ENCODE measurements at regions not wholly inside any gene's neighbourhood (a gene's known extent, or its start where the extent isn't known, plus 50 kb on each side); places are given as distances from the start of the nearest gene placed in this dataset.
"Not testable (repeated sequence)": the region's sequence is repeated elsewhere in the genome, so short reads cannot be mapped to it uniquely, and the experiment has no call there.

GRCh38 chr7:39826166-39826565, 123.9 kb upstream of the CDK13 start:
- peak; percentile 20 for DNase-seq

DNA sequence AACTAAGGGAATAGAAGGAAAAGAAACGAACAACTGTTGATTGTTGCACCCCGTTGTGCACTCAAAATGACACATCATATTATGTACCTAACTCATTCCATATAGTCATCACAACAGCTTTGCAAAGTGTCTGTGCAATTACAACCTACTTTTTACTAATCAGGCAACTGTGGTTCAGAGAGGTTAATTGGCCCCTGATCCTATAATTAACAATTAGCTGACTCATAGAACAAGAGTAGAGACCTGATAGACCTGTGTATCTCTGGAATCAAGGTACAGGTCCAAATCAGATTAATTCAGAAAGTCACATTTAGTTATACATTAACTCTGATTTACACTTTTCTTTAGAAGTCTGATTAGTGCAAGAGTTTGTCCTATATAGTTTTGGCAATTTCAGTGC, 122.5 kb upstream of the CDK13 start:
- no peak for DNase-seq

DNA sequence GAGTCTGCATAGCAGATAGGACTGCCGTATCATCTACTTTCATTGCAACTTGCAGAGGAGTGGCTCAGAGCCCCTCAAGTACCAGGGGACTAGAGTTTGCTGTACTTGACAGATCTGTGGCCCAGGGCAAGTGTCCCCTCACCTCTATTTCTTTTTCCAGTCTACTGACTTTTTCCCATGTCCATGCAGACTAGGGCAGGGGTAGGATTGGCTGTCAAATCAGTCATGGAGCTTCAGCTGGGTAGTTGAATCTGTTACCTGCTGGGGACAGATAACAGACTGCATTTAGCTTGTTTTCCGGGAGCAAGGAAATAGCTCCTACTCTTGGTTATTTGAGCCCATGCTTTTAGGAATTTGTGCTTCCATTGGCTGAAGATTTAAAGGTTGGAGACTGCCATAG, 121.0 kb upstream of the CDK13 start:
- no peak for DNase-seq

GRCh38 chr7:39832519-39833085, 117.5 kb upstream of the CDK13 start:
- no peak for DNase-seq

- peak; percentile 82 for DNase-seq
Observed at GRCh38 chr7:39833180-39833799, 116.8 kb upstream of the CDK13 start.

DNA sequence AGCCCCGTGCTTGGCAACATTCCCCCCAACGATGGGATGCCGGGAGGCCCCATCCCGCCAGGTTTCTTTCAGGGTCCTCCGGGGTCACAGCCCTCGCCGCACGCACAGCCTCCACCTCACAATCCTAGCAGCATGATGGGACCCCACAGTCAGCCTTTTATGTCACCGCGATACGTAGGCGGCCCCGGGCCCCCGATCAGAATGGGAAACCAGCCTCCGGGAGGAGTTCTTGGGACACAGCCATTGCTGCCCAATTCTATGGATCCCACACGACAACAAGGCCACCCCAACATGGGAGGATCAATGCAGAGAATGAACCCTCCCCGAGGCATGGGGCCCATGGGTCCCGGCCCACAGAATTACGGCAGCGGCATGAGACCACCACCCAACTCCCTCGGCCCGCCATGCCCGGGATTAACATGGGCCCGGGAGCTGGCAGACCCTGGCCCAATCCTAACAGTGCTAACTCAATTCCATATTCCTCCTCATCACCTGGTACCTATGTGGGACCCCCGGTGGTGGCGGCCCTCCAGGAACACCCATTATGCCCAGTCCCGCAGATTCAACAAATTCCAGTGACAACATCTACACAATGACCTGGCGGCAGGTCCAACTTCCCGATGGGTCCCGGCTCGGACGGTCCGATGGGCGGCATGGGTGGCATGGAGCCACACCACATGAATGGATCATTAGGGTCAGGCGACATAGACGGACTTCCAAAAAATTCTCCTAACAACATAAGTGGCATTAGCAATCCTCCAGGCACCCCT, 116.0 kb upstream of the CDK13 start:
- DNase-seq = peak; percentile 49

GRCh38 chr7:39838326-39838725, 111.7 kb upstream of the CDK13 start:
- no peak for DNase-seq

DNA sequence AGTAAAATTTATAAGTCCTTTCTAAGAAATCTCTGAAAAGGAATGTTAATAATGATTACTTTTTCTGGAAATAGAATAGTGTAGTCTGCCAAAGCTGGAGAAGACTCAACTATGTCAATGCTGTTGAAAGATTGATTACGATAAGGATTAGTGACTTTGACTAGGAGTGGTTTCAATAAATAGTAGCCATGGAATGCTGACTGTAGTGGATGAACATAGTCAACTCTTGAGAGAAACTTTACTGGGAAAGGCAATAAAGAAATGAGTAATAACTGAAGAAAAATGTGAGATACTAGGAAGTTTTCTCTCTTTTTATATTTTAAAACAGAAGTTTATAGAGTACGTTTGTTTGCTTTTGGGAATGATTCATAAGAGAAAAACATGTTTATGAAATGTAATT, 105.0 kb upstream of the CDK13 start:
- no peak for DNase-seq

DNA sequence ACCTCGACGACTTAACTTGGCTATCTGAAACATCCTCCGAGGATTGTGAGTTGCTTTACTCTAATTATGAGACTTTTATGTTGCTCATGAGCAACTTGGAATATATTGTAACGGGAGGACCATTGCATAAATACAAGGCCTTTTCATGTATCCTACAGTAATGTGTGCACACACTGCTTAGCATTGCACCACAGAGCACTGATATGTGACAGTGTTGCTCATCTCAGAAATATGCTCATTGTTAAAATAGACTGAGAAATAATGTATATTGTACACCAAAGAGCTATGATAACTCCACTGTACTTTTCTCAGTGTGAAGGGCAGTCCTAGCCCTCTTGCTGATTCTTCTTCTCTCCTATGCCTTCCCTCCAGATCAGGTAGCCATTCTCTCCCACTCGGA, 102.8 kb upstream of the CDK13 start:
- DNase-seq = no peak

DNA sequence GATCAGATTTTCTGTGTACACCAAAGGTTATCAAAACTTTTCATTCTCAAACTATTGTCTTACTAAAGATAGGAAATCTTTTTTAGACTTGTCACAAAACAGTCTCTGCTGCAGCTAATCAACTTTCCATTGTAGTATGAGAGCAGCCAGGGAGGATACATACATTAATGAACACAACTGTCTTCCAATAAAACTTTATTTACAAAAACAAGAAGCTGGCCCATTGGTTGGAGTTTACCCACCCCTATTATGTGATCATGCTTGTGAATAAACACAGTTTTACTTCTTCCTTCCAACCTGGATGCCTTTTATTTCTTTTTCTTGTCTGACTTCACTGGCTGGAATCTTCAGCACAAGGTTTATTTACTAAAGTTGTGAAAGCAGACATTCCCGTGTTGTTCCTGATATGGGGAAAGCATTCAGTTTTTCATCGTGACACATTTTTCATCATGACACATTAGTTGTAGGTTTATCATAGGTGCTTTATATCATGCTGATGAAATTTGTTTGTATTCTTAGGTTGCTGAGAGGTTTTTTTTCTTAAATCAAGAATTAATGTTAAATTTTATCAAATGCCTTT, 98.5 kb upstream of the CDK13 start:
- DNase-seq = no peak

GRCh38 chr7:39854616-39855324, 95.3 kb upstream of the CDK13 start:
- DNase-seq = not testable (repeated sequence)

DNA sequence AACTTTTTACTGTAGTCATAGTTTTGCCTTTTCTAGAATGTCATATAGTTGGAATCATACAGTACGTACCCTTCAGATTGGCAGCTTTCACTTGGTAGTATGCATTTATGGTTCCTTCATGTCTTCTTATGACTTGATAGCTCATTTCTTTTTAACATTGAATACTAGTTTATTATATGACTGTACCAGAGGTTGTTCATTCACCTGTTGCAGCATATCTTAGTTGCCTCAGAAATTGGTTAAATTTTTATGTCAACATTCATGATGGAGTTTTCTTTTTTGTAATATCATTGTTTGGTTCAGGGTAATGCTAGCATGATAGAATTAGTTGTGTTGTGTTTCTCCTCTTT, 94.8 kb upstream of the CDK13 start:
- peak; percentile 18 for DNase-seq

- DNase-seq = not testable (repeated sequence)
Observed at GRCh38 chr7:39863675-39864322, 86.3 kb upstream of the CDK13 start.

GRCh38 chr7:39869888-39870522, 80.1 kb upstream of the CDK13 start:
- DNase-seq = not testable (repeated sequence)

DNA sequence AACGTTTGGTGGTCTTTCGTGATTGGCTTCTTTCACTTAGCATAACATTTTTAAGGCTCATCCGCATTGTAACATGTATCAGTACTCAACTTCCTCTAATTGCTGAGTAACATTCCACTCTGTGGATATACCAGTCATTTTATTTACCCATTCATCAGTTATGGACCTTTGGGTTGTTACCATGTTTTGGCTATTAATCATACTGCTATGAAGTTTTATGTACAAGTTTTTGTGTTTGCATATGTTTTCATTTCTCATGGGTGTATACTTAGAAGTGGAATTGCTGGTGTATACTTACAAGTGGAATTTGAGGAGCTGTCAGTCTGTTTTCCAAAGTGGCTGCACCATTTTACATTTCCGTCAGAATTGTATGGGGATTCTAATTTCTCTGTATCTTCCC, 78.4 kb upstream of the CDK13 start:
- not testable (repeated sequence) for DNase-seq

DNA sequence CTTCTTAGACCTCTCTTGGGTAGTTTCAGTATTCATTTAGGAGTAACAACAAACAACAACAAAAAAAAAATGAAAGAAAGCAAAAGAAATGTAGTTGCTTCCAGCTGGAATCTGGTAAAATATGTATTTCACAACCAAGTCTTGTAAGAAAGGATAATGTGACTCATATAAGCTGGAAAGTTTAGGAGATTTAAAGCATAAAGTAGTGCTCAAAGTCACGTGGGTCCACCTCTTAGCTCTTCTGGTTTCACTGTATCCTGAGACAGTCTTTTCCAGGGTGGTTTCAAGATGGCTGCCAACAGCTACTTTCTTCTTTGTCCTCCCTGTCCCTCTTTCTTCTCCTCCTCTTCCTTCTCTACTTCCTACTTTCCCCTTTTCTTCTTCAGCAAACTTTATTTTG, 69.5 kb upstream of the CDK13 start:
- no peak for DNase-seq

DNA sequence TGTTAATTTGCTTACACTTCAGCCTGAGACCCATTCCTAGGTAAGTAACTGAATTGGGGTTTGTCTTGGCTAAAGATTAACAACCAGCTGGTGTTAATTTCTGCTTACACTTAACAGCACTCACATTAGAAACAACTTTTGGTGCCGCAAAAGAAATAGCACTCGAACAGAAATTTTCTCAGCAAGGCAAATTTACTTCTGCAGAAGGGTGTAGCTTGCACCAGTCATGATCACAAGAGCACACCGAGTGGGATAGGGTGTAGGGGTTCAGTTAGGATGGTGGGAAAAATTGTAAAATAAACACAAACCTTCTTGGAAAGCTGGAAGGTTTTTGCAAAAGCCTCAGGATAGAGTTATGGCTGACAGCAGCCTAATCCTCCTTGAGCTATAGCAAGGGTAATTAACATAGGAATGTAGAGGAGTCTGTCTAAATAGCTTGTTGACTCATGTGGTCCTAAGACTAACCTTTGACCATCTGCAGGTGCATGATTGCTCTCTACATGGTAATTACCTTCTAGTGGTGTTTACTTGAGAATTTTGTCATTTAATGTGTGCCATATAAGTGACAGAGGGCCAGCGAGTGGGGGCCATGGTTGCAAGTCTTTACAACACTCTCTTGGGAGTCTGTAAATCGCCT, 67.8 kb upstream of the CDK13 start:
- DNase-seq = no peak

GRCh38 chr7:39883812-39884390, 66.2 kb upstream of the CDK13 start:
- no peak for DNase-seq

GRCh38 chr7:39888171-39888853, 61.7 kb upstream of the CDK13 start:
- no peak for DNase-seq

DNA sequence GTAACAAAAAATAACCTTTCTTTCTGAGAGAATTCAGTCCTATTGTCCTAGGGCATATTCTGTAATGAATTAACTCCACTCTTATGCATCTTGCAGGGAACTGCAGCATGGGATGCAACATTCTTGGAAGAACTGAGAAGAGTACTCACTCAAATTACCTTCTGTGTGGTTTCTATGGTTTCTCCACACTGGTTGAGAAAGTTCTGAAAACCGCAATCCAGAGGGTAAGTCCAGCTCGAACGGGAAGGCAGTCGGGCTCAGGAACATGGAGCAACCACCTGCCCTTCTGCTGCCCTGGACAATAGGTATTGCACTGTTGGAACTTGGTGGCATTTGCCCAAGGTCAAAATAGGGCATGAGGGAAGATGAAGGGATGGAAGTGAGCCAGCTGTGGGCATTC, 59.6 kb upstream of the CDK13 start:
- no peak for DNase-seq

- no peak for DNase-seq
Observed at GRCh38 chr7:39891894-39892293, 58.2 kb upstream of the CDK13 start.

All from retina (tissue), 1 donor.